SW 1271 (cell line): ENCODE measurements at regions not wholly inside any gene's neighbourhood (a gene's known extent, or its start where the extent isn't known, plus 50 kb on each side); places are given as distances from the start of the nearest gene placed in this dataset.
"Not testable (repeated sequence)": the region's sequence is repeated elsewhere in the genome, so short reads cannot be mapped to it uniquely, and the experiment has no call there.

Experiments
- DNase-seq, 2 experiments: peaks; one replicate each; lab custom pipeline; 2025; lab: John Stamatoyannopoulos, UW

GRCh38 chr10:60615541-60615940, 162.7 kb upstream of the CDK1 start:
- no peak for DNase-seq

- DNase-seq = no peak
Measured at GRCh38 chr10:60614363-60614762, 163.9 kb upstream of the CDK1 start.

- DNase-seq = no peak
Measured at GRCh38 chr10:60613434-60613833, 164.8 kb upstream of the CDK1 start.

GRCh38 chr10:60611291-60611747, 167.0 kb upstream of the CDK1 start:
- DNase-seq = peak in 1 of 2 experiments; percentile 8

- no peak for DNase-seq
Measured at GRCh38 chr10:60607372-60607771, 170.9 kb upstream of the CDK1 start.

GRCh38 chr10:60606343-60607080, 171.8 kb upstream of the CDK1 start:
- no peak for DNase-seq

GRCh38 chr10:60605476-60605875, 172.8 kb upstream of the CDK1 start:
- DNase-seq = no peak

GRCh38 chr10:60604342-60604741, 173.9 kb upstream of the CDK1 start:
- no peak for DNase-seq

- DNase-seq = no peak
Measured at GRCh38 chr10:60597513-60597912, 180.8 kb upstream of the CDK1 start.

- DNase-seq = no peak
Measured at GRCh38 chr10:60595852-60596251, 182.4 kb upstream of the CDK1 start.

GRCh38 chr10:60594476-60595051, 183.7 kb upstream of the CDK1 start:
- DNase-seq = no peak

- no peak for DNase-seq
Measured at GRCh38 chr10:60591119-60591518, 187.2 kb upstream of the CDK1 start.

GRCh38 chr10:60589376-60589775, 188.9 kb upstream of the CDK1 start:
- no peak for DNase-seq

GRCh38 chr10:60581782-60582181, 192.1 kb upstream of the ANK3 start:
- DNase-seq = not testable (repeated sequence)

- DNase-seq = no peak
Measured at GRCh38 chr10:60578217-60578616, 188.5 kb upstream of the ANK3 start.

GRCh38 chr10:60576130-60577069, 186.7 kb upstream of the ANK3 start:
- no peak for DNase-seq

GRCh38 chr10:60575105-60575504, 185.4 kb upstream of the ANK3 start:
- no peak for DNase-seq

- DNase-seq = no peak
Measured at GRCh38 chr10:60574388-60574787, 184.7 kb upstream of the ANK3 start.

- no peak for DNase-seq
Measured at GRCh38 chr10:60573336-60573735, 183.7 kb upstream of the ANK3 start.

GRCh38 chr10:60572511-60573194, 183.0 kb upstream of the ANK3 start:
- DNase-seq = no peak

GRCh38 chr10:60570896-60571295, 181.2 kb upstream of the ANK3 start:
- DNase-seq = no peak

GRCh38 chr10:60570272-60570865, 180.7 kb upstream of the ANK3 start:
- no peak for DNase-seq
